GM19099 (cell line): ENCODE measurements at regions not wholly inside any gene's neighbourhood (a gene's known extent, or its start where the extent isn't known, plus 50 kb on each side); places are given as distances from the start of the nearest gene placed in this dataset.

ENCODE experiments used
- POLR2A ChIP-seq: IDR thresholded peaks from 3 replicates; pipeline ENCODE4 v1.6.1; 2011; ENCODE audit warnings: low read depth; ENCODE audit not compliant: insufficient read length; ENCODE audit errors: extremely low read depth

GRCh38 chr2:128444121-128444771 is 125.6 kb upstream of the HS6ST1 start:
- TF ChIP-seq POLR2A, result no peak

- TF ChIP-seq POLR2A, result no peak
These were observed 126.3 kb upstream of the HS6ST1 start for GRCh38 chr2:128444816-128445522.

- no peak for TF ChIP-seq POLR2A
These were observed 126.8 kb upstream of the HS6ST1 start for GRCh38 chr2:128445523-128445900.

GRCh38 chr2:128446049-128446873 is 127.6 kb upstream of the HS6ST1 start:
- no peak for TF ChIP-seq POLR2A

GRCh38 chr2:128446874-128447537 is 128.3 kb upstream of the HS6ST1 start:
- no peak for TF ChIP-seq POLR2A

- TF ChIP-seq POLR2A, result no peak
These were observed 128.9 kb upstream of the HS6ST1 start for GRCh38 chr2:128447538-128447995.

- TF ChIP-seq POLR2A, result no peak
These were observed 129.9 kb upstream of the HS6ST1 start for GRCh38 chr2:128448331-128449225.

- no peak for TF ChIP-seq POLR2A
These were observed 130.8 kb upstream of the HS6ST1 start for GRCh38 chr2:128449226-128450061.

- no peak for TF ChIP-seq POLR2A
These were observed 131.8 kb upstream of the HS6ST1 start for GRCh38 chr2:128450211-128451024.

GRCh38 chr2:128451084-128452023 is 132.7 kb upstream of the HS6ST1 start:
- no peak for TF ChIP-seq POLR2A

- no peak for TF ChIP-seq POLR2A
These were observed 133.3 kb upstream of the HS6ST1 start for GRCh38 chr2:128452024-128452411.
